ENCODE measurements at regions not wholly inside any gene's neighbourhood (a gene's known extent, or its start where the extent isn't known, plus 50 kb on each side); places are given as distances from the start of the nearest gene placed in this dataset.

DNA sequence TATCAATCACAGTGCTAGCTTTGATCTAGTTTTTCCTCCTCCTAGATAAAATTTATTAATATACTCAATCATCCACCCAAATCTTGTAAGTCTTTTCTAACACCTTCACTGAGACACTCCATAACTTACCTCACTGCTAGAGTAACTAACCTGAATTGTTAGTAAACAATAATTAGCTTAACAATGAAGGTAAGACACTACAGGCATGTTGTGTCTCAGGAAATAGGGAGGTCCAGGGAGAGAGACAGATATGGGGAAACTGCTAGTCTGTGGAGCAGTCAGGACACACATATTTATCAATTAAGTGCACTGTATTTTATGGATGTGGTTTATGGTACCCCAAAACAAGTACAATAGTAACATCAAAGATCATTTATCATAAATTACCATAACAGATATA lies 94.2 kb upstream of the SSTR1 start:
- DNase-seq (ENCODE audit: low spot score) = no peak

DNA sequence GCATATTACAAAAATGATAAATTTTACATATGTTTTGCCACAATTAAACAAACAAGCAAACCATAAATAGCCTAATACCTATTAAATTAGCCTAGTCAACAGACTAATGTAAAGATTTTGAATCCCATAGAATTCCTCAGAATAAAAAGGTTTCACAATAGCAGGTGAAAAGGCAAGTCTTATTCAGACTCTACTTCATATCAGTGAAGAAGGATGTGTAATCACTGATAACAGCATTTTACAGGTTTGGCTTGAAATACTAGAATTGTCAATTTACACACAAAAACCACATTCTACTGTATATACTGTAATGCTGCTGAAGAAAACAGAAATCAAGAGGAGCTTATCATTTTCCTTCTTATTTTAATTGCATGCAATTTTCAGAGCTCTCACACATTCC lies 90.8 kb upstream of the SSTR1 start:
- DNase-seq (ENCODE audit: low spot score) = no peak

DNA sequence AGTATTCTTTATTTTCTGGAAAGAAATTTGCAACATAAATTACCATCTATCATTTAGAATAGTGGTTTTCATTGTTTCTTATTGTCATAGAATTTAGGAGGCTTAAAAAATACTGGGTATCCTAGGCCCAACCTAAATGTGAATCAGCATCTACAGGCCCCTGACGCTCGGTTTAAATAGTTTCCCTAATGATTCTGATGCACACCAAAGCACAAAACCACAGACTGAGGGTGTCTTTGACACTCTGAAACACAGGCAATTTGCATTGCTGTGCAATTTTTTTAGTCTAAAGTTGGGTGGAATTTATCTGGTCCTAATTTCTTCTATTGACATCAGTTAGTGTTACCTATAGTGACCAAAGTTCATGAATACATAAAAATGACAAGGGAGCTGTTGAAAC lies 87.6 kb upstream of the SSTR1 start:
- DNase-seq (ENCODE audit: low spot score) = no peak

DNA sequence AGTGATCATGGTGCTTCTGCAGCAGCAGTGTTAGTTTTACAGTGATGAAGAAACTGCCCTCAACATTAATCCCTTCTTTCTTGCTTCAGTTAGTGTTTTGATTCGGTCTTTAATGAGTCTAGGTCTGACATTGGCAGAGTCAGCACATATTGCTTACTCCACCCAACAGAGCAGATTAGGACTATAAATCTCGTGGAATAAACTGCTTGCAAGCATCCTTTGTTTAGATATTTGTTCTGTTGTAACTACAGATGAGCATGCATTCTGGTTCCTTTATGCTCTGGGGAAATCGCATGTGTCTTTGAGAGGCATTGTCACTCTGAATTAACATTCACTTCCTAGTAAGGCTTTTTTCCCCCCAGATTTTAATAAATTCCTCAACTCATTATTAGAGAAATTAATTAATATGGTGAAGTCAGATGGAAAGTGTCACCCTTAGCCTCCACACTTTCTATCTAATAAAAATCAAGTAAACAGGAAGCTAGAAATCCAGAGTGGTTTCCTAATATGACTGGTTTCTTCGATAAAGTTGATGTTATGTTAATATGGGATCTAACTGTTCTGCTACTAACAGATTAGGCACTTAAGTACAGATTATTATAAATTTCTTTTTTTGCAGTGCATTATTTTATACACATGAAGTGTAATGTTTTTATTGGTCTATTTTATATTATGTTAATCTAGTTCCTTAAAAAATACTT lies 86.2 kb upstream of the SSTR1 start:
- no peak for DNase-seq (ENCODE audit: low spot score)

DNA sequence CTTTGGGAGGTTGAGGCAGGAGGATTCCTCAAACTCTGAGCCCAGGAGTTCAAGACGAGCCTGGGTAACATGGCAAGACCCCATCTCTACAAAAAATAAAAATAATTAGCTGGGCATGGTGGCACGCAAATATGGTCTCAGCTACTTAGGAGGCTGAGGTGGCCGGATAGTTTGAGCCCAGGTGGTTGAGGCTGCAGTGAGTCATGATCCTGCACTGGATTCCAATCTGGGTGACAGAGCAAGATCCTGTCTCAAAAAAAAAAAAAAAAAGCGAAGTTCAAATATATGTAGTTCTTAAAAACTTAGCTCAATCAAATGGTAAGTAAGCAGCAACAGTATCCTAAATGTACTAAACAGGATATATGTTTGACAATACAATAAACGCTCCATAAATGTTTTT lies 85.5 kb upstream of the SSTR1 start:
- DNase-seq (ENCODE audit: low spot score) = no peak

DNA sequence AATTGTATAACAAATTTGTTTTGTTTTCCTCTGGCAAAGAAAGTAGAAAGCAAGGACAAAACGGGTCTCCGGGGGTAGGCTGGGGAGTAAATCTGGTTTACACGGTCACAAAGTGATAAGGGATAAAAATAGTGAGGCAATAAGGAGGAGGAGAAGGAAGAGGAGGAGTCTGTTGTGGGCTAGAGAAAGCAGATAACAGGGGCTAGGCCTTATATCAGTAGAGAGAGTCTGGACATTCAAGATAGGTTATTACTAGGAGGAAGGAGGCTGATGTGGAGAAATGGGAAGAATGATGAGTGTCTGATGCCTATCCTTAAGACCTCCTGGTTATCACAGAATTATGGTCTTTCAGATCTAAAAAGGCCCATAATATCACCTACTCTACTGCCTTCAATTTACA lies 83.2 kb upstream of the SSTR1 start:
- DNase-seq (ENCODE audit: low spot score) = no peak

DNA sequence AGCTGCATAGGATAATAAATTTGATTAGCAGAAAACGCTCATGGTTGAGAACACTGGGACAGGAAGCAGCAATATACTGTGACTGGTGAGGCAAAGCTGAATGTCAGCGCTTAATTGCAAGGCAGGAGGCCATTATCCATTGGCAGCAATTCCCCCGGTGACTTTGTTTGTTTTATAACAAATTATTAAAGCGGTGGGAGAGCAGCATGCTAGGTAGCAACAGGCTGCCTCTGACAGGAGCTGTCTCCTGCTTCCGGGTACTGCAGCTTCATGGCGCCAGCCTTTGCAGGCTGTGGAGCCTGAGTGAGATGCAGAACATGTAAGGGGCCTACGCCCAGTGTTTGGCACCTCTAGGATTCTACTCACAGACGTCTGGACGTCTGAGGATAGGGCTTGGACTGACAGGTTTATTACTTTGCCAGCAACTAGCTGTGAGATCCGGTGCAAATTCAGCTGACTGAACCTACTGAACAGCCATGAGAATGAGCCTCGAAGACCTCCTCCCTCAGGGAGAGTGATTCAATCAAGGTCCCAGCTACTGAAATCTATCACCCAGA lies 82.1 kb upstream of the SSTR1 start:
- no peak for DNase-seq (ENCODE audit: low spot score)

DNA sequence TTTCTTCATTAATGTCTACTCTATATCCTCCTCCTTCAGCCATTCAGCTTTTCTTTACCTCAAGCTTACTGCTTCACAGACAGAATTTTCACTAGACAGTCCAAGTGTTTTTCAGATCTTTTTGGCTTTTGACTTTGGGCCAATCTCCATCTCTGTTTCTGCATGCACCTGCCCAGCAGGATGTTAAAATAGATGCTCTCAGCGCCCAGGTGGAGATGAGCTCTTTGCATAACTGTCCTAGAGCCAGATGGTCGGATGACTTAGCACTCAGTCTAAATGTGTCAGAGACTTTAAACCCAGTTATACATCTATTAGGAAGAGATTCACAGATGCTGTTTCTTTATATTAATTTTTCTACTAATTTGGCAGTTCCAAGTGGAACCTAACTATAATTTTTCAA lies 80.3 kb upstream of the SSTR1 start:
- DNase-seq (ENCODE audit: low spot score) = no peak

DNA sequence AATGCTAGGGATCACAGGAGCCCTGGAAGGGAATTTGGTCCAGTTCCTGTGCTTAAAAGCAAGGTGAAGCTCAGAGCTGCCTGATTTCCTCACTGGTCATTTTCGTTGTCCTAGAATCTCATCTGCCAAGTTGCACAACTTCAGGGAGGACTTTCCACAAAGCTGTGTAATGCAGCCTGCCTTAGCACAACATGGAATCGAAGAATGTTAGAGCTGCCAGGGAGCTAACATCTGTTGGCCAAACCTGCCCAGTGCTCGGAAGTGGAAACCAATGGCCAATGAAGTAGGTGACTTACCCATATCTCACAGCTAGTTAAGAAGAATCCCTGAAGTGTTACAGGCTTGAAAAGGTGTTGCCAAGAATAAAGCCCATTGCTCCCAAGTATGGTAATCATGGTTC lies 79.9 kb upstream of the SSTR1 start:
- peak; percentile 6 for DNase-seq (ENCODE audit: low spot score)

DNA sequence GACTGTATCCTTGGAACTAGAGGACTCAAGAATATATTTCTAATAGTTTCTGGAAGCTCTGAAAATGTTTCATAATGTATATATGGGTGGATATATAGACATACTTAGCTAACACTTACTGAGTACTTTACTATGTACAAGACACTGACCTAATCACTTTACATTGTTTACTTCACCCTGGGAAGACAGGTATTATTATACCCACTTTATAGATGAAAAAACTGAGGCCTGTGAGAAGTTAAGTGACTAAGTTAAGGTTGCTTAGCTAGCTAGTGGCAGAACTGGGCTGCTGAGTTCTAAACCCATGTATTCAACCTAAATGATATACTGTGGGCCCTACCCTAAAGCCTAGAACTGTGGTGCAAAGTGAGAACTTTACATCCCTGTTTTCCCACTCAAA lies 79.1 kb upstream of the SSTR1 start:
- DNase-seq (ENCODE audit: low spot score) = no peak

DNA sequence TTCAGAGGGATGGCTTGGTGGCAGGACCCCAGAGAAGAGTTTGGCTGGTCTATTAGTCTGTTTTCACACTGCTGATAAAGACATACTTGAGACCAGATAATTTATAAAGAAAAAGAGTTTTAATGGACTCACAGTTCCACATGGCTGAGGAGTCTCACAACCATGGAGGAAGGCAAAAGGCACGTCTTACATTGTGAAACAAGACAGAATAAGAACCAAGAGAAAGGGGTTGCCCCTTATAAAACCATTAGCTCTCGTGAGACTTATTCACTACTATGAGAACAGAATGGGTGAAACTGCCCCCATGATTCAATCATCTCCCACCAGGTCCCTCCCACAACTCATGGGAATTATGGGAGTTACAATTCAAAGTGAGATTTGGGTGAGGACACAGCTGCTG lies 78.5 kb upstream of the SSTR1 start:
- no peak for DNase-seq (ENCODE audit: low spot score)

DNA sequence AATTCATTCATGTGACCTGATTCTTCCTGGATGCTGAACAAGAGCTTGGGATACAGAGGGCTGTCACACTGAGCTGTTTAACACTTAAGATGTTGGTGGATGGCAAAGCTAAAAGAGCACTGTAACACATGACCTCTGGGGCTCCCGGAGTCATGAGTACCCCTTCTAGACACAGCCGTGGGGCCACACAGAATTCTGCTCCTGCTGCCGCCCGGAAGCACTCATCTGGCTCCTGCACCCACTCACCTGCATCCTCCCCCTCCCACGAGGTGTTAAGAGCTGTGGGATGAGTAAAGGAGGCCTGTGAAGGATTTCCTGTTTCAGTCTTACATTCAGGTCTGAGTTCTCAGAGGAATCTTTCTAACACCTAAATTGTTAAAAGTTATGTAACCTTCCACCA lies 78.0 kb upstream of the SSTR1 start:
- DNase-seq (ENCODE audit: low spot score) = no peak

DNA sequence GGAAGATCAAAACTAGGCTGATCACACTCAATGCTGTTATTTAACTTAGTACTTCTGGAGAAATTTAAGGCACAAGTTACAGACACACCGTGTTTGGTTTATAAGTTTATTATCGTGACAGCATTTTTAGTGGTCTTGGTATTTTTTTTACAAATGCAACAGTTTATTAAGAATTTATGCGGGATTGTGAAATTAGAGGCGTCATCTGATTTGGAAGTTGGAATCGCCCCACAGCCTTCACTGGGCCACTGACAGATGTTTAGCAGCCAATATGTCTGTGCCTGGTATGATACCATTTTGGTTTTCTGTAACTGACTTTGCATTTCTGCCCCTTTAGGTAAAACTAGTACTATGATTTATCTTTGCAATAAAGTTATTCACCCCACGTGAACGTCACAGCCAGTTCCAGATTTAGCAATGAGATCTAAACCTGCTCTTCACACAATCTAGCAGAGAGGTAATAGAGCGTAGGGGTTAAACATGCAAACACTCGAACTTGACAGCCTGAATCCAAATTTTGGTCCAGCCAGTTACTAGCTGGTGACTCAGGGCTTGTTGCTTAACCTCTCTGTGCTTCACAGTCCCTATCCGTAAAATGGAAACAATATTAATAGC lies 73.2 kb upstream of the SSTR1 start:
- no peak for DNase-seq (ENCODE audit: low spot score)

DNA sequence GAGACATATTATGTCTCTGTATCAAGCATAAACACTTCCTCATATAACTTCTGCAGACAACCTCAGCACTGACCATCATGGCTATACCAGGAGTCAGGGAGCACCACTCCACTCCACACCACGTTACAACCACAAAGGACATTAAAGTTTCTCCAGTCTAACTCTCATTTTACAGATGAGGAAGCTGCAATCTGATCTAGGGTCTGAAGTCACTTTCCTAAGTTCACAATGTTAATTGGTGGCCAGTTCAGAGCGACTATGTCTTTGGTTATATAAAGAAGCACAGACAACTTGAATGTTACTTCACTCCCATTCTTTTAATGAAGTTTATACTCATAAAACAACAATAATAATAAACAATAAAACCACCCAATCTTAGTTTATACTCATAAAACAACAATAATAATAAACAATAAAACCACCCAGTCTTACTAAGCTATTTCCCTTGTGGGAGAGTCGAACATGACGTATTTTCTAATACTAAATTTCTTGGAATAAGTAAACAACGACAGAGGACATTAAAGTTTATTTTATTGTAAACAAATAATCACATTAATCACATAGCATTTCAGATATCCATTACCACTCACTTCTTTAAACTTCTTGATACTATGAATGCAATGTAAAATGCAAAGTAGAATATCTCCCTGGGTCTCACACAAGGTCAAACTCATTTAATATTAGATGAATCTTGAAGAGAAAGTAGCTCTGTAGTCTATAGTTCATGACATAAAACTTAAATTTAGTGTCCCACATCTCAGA lies 72.4 kb upstream of the SSTR1 start:
- no peak for DNase-seq (ENCODE audit: low spot score)

DNA sequence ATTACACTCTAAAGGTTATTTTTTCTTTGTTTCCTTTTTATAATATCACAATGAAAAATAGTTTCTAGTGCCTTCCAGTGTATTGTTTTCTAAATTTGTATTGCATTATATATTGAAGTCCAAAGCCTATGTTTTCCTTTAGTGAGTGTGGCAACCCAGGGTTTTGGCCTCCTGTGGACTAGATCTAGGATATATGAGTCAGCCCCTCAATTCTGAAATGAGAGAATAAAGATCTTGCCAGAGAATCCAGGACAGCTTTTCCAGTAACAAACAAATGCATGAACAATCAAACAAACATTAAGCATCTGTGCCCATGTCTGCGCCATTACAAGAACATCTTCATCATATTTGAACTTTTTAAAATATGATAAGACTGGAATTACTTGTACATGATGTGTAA lies 70.7 kb upstream of the SSTR1 start:
- DNase-seq (ENCODE audit: low spot score) = no peak

DNA sequence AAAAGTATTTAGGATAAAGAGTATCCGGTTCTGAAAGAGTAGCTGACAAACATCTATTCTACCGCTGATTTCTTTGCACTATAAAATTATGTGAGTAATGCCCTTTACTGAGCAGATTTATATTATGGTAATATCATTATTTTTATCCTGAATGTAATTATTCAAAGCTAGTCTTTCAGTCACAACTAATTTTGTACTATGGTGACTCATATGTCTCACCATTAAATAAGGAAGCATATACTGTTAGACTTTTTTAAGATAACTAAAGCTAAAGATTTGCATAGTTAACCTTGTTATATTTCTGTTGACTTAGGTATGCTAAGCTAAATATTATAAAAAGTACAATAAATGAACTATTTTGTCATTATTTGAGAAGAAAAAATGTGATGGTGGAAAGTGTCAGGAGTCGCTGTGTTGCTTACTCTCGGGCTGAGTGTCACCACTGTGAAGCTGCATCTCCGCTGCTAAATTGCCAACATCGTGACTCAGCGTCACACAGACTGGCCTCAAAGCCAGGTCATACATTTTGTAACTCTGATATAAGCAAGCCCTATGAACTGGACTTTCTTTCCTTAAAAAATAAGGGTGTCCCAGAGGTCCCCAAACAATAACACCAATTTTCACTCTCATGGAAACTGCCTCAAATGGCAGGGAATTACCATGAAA lies 69.1 kb upstream of the SSTR1 start:
- DNase-seq (ENCODE audit: low spot score) = no peak

DNA sequence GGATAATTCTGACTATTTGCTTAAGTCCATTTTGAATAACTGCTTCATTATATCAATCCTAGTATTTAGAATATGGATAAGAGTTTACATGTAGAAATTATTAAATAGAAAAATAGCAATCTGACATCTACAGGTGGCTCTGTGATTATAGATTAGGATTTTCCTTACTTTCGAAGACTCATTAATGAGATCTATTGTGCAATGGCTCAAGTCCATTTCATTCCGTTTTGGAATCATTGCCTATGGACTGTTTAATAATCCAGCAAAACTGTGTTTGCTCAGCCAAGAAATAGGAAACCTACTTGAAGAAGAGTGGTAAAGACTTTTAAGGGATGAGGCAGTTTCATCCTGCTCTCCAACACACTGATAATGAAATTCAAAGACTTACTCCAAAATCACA lies 67.8 kb upstream of the SSTR1 start:
- no peak for DNase-seq (ENCODE audit: low spot score)

DNA sequence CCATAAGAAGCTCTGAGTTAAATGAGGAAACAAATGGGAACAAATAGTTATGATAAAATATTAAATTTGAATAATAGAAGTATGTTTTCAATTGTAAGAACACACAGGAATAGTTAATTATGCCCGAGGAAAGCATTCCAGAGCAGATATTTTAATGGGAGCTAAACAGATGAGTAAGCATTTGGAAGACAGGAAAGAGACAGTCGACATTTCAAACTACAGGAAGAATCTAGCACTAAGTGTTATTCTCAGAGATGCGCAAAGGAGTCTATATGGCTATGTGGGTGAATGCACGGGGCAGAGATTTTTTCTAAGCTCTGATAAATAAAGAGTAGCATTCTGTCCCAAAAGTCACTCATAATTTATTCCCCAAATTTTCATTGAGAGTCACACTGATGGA lies 64.5 kb upstream of the SSTR1 start:
- DNase-seq (ENCODE audit: low spot score) = no peak

DNA sequence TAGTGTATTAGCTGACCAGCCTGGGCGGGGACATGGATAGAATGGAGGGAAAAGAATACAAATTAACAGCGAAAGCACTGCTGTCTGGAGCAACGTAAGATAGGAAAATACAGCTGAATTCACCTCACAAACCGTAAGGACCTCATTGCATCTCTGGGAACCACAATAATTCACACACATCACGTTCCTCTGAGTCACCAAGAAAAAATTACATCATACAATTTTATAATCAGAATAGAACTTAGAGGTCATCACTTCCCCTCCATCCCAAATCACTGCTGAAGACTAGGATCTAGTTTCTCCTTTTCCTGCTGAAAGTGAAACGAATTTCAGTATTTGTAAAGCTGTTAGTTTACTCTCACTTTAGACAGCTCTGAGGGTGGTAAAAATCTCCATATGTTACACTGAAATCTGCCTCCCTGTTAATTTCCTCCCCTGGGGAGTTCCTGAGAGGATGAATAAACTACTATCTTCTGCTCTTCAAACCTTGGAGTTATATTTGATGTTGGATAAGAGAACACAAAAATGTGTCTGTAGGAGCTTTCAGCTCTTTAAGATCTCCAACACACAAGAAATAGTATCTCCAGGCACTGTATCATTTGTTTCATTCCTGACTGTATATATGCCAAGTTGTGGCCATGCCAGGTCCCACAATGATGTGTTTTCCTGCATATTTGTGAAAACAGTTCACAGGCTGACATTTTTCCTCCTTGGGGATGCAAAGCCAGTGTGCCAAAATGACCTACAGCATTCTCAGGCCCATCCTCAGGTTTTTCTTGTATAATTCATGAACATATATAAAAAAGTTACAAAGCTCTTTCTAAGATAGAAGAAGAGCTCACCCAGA lies 63.8 kb upstream of the SSTR1 start:
- DNase-seq (ENCODE audit: low spot score) = peak; percentile 29

DNA sequence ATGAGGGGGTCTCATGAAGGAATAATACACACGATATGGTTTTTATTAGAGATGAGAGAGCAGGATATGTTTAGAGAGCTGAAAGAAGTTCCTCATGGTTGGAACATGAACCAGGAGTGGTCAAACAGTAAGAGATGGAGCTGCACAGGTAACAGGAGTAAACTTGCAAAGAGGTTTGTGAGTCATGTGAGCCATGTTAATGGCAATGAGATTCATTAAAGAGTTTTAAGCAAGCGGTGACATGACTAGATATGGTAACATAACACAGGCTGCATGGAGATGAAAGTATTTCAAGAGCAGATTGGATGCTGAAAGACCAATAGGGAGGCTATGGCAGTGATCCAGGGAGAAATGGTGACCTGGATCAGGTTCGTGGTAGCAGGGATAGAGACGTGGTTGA lies 62.6 kb upstream of the SSTR1 start:
- DNase-seq (ENCODE audit: low spot score) = no peak

DNA sequence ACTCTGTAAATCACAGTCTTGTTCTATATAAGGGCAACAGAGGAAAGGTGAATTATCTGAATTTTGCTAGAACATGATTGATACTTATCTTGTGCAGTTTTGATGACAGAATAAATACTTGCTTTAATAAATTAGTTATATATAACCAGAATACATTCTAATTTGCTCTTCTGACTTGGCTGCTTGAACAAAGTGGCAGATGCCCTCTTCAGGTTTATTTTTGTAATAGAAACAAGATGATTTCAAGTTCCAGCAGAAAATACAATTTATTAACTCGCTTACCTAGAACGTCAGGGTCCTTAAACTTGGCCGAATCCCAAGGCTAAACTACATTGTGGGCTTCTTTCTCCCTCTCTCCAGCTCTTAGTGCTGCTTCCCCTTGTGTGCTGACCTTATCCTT lies 57.6 kb upstream of the SSTR1 start:
- DNase-seq (ENCODE audit: low spot score) = no peak

Measured in AG08396 (cell line).